ENCODE measurements at regions not wholly inside any gene's neighbourhood (a gene's known extent, or its start where the extent isn't known, plus 50 kb on each side); places are given as distances from the start of the nearest gene placed in this dataset.

- TF ChIP-seq CTCF (IDR thresholded peaks at IDR 0.05) (no peak), POLR2A (IDR thresholded peaks at IDR 0.05) (no peak)
These were observed 72.6 kb upstream of the PTPRT start for GRCh38 chr20:43262341-43262740.

Measured in adrenal gland (tissue), 5 donors.